ENCODE measurements at regions not wholly inside any gene's neighbourhood (a gene's known extent, or its start where the extent isn't known, plus 50 kb on each side); places are given as distances from the start of the nearest gene placed in this dataset.

DNA sequence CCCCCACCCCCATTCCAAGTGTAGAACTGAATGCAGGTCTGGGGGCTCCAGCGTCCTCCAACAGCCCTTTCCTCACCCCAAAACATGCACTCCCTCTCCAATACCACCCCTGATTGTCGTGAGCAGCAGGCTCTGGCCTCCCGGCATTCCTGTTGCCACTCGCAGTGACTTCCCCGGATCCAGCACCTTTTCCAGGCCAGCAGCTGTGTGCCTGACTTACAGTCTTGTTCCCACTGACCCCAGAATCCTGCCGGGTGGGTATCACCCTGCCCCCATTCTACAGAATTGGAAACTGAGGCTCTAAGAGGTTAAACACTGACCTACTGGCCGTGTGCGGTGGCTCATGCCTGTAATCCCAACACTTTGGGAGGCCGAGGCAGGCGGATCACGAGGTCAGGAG, 127.2 kb downstream of the OLFM1 start (continued):
- TF ChIP-seq, protein P1, sequence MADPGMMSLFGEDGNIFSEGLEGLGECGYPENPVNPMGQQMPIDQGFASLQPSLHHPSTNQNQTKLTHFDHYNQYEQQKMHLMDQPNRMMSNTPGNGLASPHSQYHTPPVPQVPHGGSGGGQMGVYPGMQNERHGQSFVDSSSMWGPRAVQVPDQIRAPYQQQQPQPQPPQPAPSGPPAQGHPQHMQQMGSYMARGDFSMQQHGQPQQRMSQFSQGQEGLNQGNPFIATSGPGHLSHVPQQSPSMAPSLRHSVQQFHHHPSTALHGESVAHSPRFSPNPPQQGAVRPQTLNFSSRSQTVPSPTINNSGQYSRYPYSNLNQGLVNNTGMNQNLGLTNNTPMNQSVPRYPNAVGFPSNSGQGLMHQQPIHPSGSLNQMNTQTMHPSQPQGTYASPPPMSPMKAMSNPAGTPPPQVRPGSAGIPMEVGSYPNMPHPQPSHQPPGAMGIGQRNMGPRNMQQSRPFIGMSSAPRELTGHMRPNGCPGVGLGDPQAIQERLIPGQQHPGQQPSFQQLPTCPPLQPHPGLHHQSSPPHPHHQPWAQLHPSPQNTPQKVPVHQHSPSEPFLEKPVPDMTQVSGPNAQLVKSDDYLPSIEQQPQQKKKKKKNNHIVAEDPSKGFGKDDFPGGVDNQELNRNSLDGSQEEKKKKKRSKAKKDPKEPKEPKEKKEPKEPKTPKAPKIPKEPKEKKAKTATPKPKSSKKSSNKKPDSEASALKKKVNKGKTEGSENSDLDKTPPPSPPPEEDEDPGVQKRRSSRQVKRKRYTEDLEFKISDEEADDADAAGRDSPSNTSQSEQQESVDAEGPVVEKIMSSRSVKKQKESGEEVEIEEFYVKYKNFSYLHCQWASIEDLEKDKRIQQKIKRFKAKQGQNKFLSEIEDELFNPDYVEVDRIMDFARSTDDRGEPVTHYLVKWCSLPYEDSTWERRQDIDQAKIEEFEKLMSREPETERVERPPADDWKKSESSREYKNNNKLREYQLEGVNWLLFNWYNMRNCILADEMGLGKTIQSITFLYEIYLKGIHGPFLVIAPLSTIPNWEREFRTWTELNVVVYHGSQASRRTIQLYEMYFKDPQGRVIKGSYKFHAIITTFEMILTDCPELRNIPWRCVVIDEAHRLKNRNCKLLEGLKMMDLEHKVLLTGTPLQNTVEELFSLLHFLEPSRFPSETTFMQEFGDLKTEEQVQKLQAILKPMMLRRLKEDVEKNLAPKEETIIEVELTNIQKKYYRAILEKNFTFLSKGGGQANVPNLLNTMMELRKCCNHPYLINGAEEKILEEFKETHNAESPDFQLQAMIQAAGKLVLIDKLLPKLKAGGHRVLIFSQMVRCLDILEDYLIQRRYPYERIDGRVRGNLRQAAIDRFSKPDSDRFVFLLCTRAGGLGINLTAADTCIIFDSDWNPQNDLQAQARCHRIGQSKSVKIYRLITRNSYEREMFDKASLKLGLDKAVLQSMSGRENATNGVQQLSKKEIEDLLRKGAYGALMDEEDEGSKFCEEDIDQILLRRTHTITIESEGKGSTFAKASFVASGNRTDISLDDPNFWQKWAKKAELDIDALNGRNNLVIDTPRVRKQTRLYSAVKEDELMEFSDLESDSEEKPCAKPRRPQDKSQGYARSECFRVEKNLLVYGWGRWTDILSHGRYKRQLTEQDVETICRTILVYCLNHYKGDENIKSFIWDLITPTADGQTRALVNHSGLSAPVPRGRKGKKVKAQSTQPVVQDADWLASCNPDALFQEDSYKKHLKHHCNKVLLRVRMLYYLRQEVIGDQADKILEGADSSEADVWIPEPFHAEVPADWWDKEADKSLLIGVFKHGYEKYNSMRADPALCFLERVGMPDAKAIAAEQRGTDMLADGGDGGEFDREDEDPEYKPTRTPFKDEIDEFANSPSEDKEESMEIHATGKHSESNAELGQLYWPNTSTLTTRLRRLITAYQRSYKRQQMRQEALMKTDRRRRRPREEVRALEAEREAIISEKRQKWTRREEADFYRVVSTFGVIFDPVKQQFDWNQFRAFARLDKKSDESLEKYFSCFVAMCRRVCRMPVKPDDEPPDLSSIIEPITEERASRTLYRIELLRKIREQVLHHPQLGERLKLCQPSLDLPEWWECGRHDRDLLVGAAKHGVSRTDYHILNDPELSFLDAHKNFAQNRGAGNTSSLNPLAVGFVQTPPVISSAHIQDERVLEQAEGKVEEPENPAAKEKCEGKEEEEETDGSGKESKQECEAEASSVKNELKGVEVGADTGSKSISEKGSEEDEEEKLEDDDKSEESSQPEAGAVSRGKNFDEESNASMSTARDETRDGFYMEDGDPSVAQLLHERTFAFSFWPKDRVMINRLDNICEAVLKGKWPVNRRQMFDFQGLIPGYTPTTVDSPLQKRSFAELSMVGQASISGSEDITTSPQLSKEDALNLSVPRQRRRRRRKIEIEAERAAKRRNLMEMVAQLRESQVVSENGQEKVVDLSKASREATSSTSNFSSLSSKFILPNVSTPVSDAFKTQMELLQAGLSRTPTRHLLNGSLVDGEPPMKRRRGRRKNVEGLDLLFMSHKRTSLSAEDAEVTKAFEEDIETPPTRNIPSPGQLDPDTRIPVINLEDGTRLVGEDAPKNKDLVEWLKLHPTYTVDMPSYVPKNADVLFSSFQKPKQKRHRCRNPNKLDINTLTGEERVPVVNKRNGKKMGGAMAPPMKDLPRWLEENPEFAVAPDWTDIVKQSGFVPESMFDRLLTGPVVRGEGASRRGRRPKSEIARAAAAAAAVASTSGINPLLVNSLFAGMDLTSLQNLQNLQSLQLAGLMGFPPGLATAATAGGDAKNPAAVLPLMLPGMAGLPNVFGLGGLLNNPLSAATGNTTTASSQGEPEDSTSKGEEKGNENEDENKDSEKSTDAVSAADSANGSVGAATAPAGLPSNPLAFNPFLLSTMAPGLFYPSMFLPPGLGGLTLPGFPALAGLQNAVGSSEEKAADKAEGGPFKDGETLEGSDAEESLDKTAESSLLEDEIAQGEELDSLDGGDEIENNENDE (IDR thresholded peaks at IDR 0.05; ENCODE audit: low read depth, low read length) = no peak
- TF ChIP-seq CBX2 (IDR thresholded peaks at IDR 0.05; ENCODE audit: insufficient read depth, low read length, poor library complexity, severe bottlenecking) = no peak
- TF ChIP-seq DMBX1 (CRISPR knock-in tag; IDR thresholded peaks at IDR 0.05; ENCODE audit: borderline replicate concordance) = no peak
- no peak for TF ChIP-seq PHF21A (IDR thresholded peaks at IDR 0.05; ENCODE audit: borderline replicate concordance, low read depth)

Measured in K562 (cell line).